Suprapubic skin (tissue), 4 donors: ENCODE measurements at regions not wholly inside any gene's neighbourhood (a gene's known extent, or its start where the extent isn't known, plus 50 kb on each side); places are given as distances from the start of the nearest gene placed in this dataset.
"Not testable (repeated sequence)": the region's sequence is repeated elsewhere in the genome, so short reads cannot be mapped to it uniquely, and the experiment has no call there.

Experiments
- DNase-seq, 2 donors: peaks; one replicate each; pipeline ENCODE4 v3.0.0-alpha.2; 2019; ENCODE audit warnings: low spot score in 2 of 2
- H3K27ac ChIP-seq: fragments of 200-600 bp; sonication (generic); one replicate; pipeline ENCODE4 v1.5.1; 2019
- H3K27me3 ChIP-seq: fragments of 200-600 bp; sonication (generic); one replicate; pipeline ENCODE4 v1.5.1; 2019
- H3K36me3 ChIP-seq: fragments of 200-600 bp; sonication (generic); one replicate; pipeline ENCODE4 v1.5.1; 2019
- H3K4me1 ChIP-seq: fragments of 200-600 bp; sonication (generic); one replicate; pipeline ENCODE4 v1.5.1; 2019
- H3K4me3 ChIP-seq: fragments of 200-600 bp; sonication (generic); one replicate; pipeline ENCODE4 v1.5.1; 2019; ENCODE audit warnings: mild to moderate bottlenecking
- H3K9me3 ChIP-seq: fragments of 200-600 bp; sonication (generic); one replicate; pipeline ENCODE4 v1.5.1; 2019
- CTCF ChIP-seq, 2 donors: fragments of 200-600 bp in 1 of 2; fragments of 450-650 bp in 1 of 2; sonication (generic) in 1 of 2; IDR thresholded peaks; one replicate each; pipeline ENCODE4 v1.5.1; 2016 to 2019; ENCODE audit warnings: antibody characterized with exemption in 2 of 2, mild to moderate bottlenecking in 1 of 2, moderate library complexity in 1 of 2
- EP300 ChIP-seq: sonication (generic); formaldehyde crosslinking; IDR thresholded peaks from one replicate; pipeline ENCODE4 v1.6.1; 2017; ENCODE audit warnings: antibody characterized with exemption
- POLR2A ChIP-seq, 2 donors: fragments of 450-650 bp; IDR thresholded peaks; one replicate each; pipeline ENCODE4 v1.6.1; 2017; ENCODE audit warnings: antibody characterized with exemption in 2 of 2, mild to moderate bottlenecking in 2 of 2, moderate library complexity in 2 of 2
- POLR2AphosphoS5 ChIP-seq, 3 donors: sonication (generic); formaldehyde crosslinking; IDR thresholded peaks; one replicate each; pipeline ENCODE4 v1.6.1; 2017; ENCODE audit warnings: antibody characterized with exemption in 3 of 3
- WGBS: methylation state at CpG from one replicate; pipeline ENCODE4 v1.1.5; 2018; 5-methylcytosine and 5-hydroxymethylcytosine counted together

DNA sequence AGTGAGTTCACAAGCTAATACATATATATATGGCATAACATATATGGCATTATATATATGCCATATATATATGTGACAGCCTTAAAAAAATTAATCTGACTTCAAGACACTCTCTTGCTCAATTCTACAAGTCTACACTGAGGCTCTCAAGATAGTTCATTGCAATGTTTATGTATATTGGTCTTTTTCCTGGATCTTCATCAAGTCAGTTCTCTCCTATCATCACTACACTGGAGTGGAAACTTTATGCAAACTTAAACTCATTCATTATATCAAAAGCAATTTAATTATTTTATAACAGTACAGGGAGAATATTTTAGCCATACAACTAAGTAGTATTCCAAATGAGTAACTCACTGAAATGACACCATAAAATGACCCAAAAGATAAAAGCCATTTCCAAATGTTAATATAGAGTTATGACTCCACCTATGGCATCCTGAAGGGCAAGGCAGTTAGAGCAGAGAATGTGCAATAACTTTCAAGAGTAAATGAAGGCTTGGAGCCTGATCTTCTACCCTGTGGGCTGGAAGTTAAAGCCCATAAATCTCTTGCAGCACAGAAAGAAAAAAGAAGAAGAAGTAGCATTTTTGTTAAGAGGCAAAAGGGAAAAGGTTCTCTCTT, 176.3 kb upstream of the SLIT2 start:
- no peak for DNase-seq
- Histone ChIP-seq H3K27ac (no peak overlapping the region), H3K4me3 (no peak overlapping the region), H3K36me3 (no peaks in the 10 kb centered on the region), H3K4me1 (no peaks in the 10 kb centered on the region), H3K9me3 (no peaks in the 10 kb centered on the region), H3K27me3 (no peaks in the 10 kb centered on the region)
- TF ChIP-seq POLR2A (IDR thresholded peaks at IDR 0.05) (no peak), EP300 (no peak), CTCF (IDR thresholded peaks at IDR 0.05) (no peak), POLR2AphosphoS5 (IDR thresholded peaks at IDR 0.05) (no peak)

GRCh38 chr4:20074450-20074849, 177.3 kb upstream of the SLIT2 start:
- Histone ChIP-seq H3K36me3 (no peaks in the 10 kb centered on the region), H3K4me1 (no peaks in the 10 kb centered on the region), H3K9me3 (no peaks in the 10 kb centered on the region), H3K27me3 (no peaks in the 10 kb centered on the region), H3K4me3 (no peak overlapping the region), H3K27ac (no peak overlapping the region)
- WGBS: 72% methylated on average over 3 of the region's 3 CpGs
- no peak for TF ChIP-seq POLR2AphosphoS5 (IDR thresholded peaks at IDR 0.05)
- TF ChIP-seq POLR2A (IDR thresholded peaks at IDR 0.05): no peak
- TF ChIP-seq CTCF (IDR thresholded peaks at IDR 0.05): no peak
- TF ChIP-seq EP300: no peak
- DNase-seq: no peak

DNA sequence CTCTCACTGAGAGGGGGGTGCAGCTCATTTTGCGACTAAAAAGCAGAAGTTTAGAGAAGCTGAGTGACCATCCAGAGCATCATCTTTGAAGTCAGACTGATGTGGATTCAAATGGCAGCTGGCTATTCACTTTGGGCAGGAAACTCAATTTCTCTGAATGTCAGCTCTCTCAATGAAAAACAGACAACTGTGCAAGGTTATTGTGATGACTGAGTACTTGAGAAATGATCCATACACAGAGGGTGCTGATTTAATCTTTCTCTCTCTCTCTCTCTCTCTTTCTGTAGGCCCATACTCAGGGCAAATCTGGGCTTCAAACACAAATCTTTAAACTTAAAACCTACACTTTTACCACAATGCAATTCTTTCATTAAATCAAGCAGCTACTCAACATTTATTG, 185.8 kb upstream of the SLIT2 start:
- TF ChIP-seq CTCF (IDR thresholded peaks at IDR 0.05): no peak
- TF ChIP-seq EP300: no peak
- Histone ChIP-seq H3K4me3 (no peak overlapping the region), H3K36me3 (no peaks in the 10 kb centered on the region), H3K27ac (no peak overlapping the region), H3K27me3 (no peaks in the 10 kb centered on the region), H3K9me3 (no peaks in the 10 kb centered on the region), H3K4me1 (no peaks in the 10 kb centered on the region)
- WGBS: 50% methylated on average over 1 of the region's 1 CpG
- DNase-seq: no peak

DNA sequence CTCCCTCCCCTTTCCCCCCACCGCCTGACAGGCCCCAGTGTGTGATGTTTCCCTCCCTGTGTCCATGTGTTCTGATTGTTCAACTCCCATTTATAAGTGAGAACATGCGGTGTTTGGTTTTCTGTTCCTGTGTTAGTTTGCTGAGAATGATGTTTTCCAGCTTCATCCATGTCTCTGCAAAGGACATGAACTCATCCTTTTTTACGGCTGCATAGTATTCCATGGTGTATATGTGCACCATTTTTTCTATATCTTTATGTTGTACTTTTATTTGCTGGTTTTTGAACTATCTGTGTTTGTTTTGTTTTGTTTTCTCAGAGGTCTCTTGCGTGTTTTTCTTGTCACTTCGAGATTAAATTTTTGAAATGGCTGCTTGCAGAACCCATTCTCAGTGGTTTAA, 188.8 kb upstream of the SLIT2 start:
- H3K4me1 ChIP-seq, H3K36me3 ChIP-seq, H3K27me3 ChIP-seq, DNase-seq, H3K4me3 ChIP-seq, H3K9me3 ChIP-seq, H3K27ac ChIP-seq: not testable (repeated sequence)
- 94% methylated on average over 5 of the region's 5 CpGs for WGBS

DNA sequence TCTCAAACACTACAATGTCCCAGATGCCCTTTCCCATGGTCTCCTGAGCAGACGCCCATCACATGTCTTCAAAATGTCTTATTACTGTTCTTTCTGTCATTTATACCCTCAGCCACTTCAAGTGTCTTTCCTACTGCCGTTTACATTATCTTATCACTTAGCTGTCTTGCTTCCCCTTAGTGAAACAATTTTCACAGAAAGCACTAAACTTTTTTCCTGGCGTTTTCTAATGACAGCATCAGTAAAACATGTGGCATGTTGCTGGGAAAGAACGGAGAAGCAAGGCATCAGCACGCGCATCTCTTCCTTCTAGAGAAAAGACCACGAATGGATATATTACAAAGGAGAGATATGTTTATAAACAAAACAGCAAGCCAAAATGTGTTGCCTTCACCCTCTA, 189.7 kb upstream of the SLIT2 start:
- Histone ChIP-seq H3K9me3 (no peaks in the 10 kb centered on the region), H3K27me3 (no peaks in the 10 kb centered on the region), H3K27ac (no peak overlapping the region), H3K36me3 (no peaks in the 10 kb centered on the region), H3K4me1 (no peaks in the 10 kb centered on the region), H3K4me3 (no peak overlapping the region)
- WGBS: 60% methylated on average over 7 of the region's 7 CpGs
- DNase-seq: no peak
- TF ChIP-seq POLR2AphosphoS5 (IDR thresholded peaks at IDR 0.05) (no peak), EP300 (no peak), CTCF (IDR thresholded peaks at IDR 0.05) (no peak), POLR2A (IDR thresholded peaks at IDR 0.05) (no peak)

DNA sequence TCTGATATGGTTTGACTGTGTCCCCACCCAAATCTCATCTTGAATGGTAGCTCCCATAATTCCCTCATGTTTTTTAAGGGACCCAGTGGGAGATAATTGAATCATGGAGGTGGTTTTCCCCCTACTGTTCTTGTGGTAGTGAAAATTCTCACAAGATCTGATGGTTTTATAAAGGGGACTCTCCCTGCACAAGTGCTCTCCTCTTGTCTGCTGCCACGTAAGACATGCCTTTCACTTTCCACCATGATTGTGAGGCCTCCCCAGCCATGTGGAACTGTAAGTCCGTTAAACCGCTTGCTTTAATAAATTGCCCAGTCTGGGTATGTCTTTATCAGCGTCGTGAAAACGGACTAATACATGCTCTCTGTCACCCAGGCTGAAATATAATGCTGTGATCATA, 200.9 kb upstream of the SLIT2 start:
- TF ChIP-seq POLR2AphosphoS5 (IDR thresholded peaks at IDR 0.05): no peak
- TF ChIP-seq EP300: no peak
- no peak for TF ChIP-seq POLR2A (IDR thresholded peaks at IDR 0.05)
- no peak for TF ChIP-seq CTCF (IDR thresholded peaks at IDR 0.05)
- Histone ChIP-seq H3K27me3 (no peaks in the 10 kb centered on the region), H3K4me3 (no peak overlapping the region), H3K27ac (no peak overlapping the region), H3K4me1 (no peaks in the 10 kb centered on the region), H3K36me3 (no peaks in the 10 kb centered on the region), H3K9me3 (no peaks in the 10 kb centered on the region)
- 99% methylated on average over 6 of the region's 6 CpGs for WGBS
- no peak for DNase-seq
